C4-2B (cell line): ENCODE measurements at regions not wholly inside any gene's neighbourhood (a gene's known extent, or its start where the extent isn't known, plus 50 kb on each side); places are given as distances from the start of the nearest gene placed in this dataset.

Experiments used
- ZFX ChIP-seq: fragments of 450-650 bp; IDR thresholded peaks from 2 replicates; pipeline ENCODE4 v1.6.1; 2017
- TF ChIP-seq, protein P1 (sequence below): fragments of 450-650 bp; conservative IDR thresholded peaks from 2 replicates; pipeline ENCODE4 v1.5.1; 2017; ENCODE audit warnings: mild to moderate bottlenecking

DNA sequence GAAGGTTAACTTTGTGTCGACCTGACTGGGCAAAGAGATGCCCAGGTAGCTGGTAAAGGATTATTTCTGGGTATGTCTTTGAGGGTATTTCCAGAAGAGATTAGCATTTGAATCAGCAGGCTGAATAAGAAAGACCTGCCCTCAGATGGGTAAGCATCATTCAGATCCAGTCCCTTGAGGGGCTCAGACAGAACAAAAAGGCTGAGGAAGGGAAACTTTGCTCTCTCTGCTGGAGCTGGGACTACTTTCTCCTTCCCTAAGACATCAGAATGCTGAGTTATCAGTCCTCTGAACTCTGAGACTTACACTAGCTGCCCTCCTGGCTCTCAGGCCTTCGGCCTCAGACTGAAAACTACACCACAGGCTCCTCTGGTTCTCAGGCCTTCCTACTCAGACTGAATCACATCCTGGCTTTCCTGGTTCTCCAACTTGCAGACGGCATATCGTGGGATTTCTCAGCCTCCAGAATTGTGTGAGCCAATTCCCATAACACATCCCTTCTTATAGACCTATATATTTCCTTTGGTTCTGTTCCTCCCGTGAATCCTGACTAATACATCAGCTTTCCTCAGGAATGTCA, 982.9 kb downstream of the TUSC7 start:
- TF ChIP-seq, protein P1, sequence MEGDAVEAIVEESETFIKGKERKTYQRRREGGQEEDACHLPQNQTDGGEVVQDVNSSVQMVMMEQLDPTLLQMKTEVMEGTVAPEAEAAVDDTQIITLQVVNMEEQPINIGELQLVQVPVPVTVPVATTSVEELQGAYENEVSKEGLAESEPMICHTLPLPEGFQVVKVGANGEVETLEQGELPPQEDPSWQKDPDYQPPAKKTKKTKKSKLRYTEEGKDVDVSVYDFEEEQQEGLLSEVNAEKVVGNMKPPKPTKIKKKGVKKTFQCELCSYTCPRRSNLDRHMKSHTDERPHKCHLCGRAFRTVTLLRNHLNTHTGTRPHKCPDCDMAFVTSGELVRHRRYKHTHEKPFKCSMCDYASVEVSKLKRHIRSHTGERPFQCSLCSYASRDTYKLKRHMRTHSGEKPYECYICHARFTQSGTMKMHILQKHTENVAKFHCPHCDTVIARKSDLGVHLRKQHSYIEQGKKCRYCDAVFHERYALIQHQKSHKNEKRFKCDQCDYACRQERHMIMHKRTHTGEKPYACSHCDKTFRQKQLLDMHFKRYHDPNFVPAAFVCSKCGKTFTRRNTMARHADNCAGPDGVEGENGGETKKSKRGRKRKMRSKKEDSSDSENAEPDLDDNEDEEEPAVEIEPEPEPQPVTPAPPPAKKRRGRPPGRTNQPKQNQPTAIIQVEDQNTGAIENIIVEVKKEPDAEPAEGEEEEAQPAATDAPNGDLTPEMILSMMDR, result no peak
- no peak for TF ChIP-seq ZFX
